GM19395 (cell line): ENCODE measurements at regions not wholly inside any gene's neighbourhood (a gene's known extent, or its start where the extent isn't known, plus 50 kb on each side); places are given as distances from the start of the nearest gene placed in this dataset.

ENCODE experiments used
- ATAC-seq: cut with Tn5 transposase; IDR thresholded peaks from one replicate; pipeline ENCODE4 v1.9.1; 2021; ENCODE audit warnings: mild to moderate bottlenecking, moderate library complexity; ENCODE audit not compliant: unreplicated experiment

GRCh38 chr13:106701771-106702341, 133.9 kb upstream of the ARGLU1 start:
- ATAC-seq = no peak

DNA sequence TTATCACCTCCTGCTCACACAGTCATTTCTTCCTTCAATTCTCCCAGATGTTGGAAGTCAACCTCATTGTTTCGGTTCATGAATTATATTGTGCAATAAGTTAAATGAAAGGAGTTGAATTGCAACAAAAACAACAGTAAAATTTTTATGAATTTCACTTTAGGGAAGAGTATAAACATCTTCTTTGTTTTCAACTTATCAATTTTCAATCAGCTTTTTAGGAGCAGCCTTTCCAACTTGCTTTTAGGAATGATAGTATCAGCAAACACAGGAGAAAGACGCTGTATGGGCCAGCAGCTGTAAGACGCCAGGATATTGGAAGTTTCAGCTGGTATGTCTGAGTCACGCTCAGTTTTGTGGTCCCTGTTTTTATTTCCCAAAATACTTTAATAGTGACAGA, 132.5 kb upstream of the ARGLU1 start:
- ATAC-seq = no peak

DNA sequence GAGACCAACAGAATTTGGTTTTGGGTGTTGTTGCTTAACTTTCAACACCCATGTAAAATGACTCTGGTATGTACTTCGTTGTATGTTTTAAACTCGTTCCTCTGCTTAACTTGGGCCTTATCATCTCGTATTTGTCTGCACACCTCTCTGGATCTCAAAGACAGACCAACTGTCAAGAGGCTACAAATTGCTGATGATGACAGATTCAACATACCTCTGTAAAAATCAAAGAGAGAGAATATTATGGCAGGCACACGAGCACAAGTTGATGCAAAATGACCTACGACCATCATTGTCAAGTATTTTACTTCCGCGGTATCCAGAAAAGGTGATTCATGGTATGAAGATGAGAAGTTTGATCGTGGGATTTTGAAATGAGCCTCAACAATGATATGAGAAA, 132.1 kb upstream of the ARGLU1 start:
- ATAC-seq = no peak

GRCh38 chr13:106699311-106699710, 131.4 kb upstream of the ARGLU1 start:
- ATAC-seq = no peak

DNA sequence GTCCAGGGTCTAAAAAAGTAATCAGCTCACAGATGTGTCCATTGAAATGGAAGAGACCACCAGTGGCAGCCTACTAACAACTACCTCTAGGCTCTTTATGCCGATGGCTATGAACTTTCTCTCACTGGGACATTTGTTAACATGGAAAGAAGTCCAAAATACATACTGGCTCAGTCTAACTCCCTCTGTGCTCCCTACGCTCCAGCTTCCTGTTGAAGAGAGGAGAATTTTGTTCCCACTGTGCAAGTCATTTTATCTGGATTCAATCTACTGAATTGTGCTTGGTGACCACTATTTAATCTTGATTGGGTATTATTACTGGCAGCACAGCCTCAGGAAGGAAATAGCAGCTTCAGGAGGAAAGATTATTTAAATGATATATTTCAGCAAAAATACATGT, 128.8 kb upstream of the ARGLU1 start:
- ATAC-seq = no peak

- no peak for ATAC-seq
Observed at GRCh38 chr13:106696140-106696539, 128.2 kb upstream of the ARGLU1 start.

DNA sequence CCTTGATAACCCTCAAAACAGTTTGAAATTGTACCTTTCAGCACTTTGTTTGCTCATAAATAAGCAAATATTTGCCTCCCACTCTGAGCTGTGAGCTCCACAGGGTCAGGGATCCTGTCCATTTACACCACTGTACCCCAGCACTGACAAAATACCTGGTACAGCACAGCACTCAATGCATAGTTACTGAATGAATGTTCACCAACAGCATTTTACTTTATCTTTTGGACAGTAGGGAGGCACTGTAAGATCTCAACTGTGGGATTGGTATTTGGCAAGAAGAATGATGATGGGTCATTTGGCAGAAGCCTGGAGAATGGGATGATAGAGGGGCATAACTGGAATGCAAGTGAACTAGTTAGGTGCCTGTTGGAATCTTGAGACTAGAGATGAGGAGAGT, 127.2 kb upstream of the ARGLU1 start:
- ATAC-seq = no peak

DNA sequence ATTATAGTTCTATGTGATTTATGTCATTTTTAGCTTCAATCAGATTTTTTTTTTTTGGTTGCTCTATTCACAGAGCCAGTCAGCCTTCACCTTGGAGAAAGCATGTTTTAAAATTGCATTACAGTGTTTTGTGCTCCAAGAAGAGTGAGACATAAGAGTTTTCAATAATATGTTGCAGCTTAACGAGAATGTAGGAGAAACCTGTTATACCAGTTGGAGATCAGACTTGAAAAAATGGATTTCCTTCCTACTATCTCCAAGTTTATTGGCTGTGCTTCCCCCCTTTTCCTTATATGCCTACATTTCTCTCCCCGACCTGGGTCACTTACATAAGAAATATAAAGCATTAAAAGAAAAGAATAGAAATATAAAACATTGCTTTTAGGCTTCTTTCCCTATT, 123.9 kb upstream of the ARGLU1 start:
- no peak for ATAC-seq

DNA sequence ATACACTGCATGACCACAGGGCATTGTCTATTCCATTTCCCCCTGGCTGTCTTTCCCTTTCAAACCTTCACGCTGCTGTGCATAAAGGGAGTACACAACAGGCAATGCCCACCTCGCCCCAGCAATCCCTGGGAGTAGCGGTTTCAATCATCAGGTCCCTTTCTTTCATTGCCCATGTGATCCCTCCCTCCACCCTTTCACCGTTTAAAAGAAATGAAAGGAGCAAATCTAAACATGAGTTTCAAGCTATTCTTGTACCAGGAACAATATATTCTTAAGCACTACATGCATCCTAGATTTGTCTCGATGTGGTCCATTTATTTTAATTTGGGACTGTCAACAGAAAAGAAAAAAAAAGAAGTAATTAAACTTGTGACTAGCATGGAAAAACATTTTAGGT, 123.4 kb upstream of the ARGLU1 start:
- no peak for ATAC-seq

- no peak for ATAC-seq
Observed at GRCh38 chr13:106690779-106691178, 122.8 kb upstream of the ARGLU1 start.

GRCh38 chr13:106689906-106690305, 122.0 kb upstream of the ARGLU1 start:
- no peak for ATAC-seq

- no peak for ATAC-seq
Observed at GRCh38 chr13:106688940-106689339, 121.0 kb upstream of the ARGLU1 start.

- ATAC-seq = no peak
Observed at GRCh38 chr13:106686163-106686562, 118.2 kb upstream of the ARGLU1 start.

DNA sequence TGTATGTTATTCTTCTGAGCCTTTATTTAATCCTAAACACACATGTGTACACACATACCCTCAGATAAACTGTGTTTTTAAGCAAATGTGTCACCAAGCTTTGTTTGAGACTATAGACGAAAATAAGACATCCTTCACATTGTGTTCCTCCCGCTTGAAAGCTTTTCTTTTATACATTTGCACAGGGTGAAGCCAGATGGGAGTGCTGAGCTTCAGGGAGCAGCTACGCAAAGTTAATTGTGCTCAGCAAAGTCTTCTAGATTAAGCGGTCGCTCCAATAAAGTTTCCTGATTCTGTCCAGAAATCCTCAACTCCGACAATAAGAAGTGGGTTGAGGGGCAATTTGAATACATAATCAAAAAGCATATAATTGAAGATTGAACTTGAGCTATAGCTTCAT, 117.2 kb upstream of the ARGLU1 start:
- no peak for ATAC-seq

DNA sequence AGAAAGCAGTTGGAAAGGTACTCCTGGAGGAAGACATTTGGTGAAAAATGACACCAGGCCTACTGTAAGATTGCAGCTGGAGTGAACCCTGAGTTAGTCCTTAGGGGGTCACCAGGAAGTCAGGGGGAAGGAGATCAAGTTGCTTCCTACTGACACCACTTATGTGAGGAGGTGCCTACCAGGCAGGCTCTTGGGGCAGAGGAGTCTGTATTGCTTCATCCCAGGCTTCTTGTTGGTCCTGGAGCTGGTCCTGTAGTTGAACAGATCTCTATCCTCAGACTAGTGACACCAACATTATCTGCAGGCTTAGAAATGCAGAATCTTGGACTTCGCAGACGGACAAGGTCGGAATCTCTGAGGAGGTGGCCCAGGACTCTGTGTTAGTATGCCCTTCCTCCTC, 116.0 kb upstream of the ARGLU1 start:
- ATAC-seq = no peak

- no peak for ATAC-seq
Observed at GRCh38 chr13:106683179-106683578, 115.2 kb upstream of the ARGLU1 start.

- ATAC-seq = no peak
Observed at GRCh38 chr13:106681997-106682396, 114.1 kb upstream of the ARGLU1 start.

DNA sequence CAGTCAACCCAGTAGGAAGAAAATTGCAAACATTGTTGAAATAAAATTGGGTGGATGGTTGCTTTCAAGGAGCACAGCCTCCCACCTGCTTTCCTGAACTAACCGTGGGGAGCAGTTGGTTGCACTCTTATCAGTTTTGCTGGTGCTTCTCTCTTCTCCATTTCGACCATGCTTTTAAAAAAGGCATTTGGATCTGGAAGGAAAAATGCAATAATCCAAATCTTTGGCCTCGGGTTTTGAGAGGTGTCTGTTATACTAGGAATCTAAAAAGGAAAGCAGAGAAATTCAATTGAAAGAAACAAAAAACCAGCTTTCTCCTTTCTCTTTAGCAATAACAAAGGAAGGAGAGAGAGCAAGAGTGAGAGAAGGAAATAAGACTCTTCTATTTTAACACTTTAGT, 113.6 kb upstream of the ARGLU1 start:
- ATAC-seq = no peak

- no peak for ATAC-seq
Observed at GRCh38 chr13:106680796-106681472, 113.0 kb upstream of the ARGLU1 start.

- no peak for ATAC-seq
Observed at GRCh38 chr13:106678646-106679418, 110.9 kb upstream of the ARGLU1 start.

GRCh38 chr13:106675311-106675710, 107.4 kb upstream of the ARGLU1 start:
- no peak for ATAC-seq
